ENCODE measurements at regions not wholly inside any gene's neighbourhood (a gene's known extent, or its start where the extent isn't known, plus 50 kb on each side); places are given as distances from the start of the nearest gene placed in this dataset.

GRCh38 chr9:115637661-115638060 is 515.9 kb upstream of the PAPPA start:
- TF ChIP-seq CTCF (IDR thresholded peaks at IDR 0.05) (no peak), ZFX (IDR thresholded peaks at IDR 0.05; ENCODE audit: borderline replicate concordance) (no peak)

All from 22Rv1 (cell line).